ENCODE measurements at regions not wholly inside any gene's neighbourhood (a gene's known extent, or its start where the extent isn't known, plus 50 kb on each side); places are given as distances from the start of the nearest gene placed in this dataset.
"Not testable (repeated sequence)": the region's sequence is repeated elsewhere in the genome, so short reads cannot be mapped to it uniquely, and the experiment has no call there.

DNA sequence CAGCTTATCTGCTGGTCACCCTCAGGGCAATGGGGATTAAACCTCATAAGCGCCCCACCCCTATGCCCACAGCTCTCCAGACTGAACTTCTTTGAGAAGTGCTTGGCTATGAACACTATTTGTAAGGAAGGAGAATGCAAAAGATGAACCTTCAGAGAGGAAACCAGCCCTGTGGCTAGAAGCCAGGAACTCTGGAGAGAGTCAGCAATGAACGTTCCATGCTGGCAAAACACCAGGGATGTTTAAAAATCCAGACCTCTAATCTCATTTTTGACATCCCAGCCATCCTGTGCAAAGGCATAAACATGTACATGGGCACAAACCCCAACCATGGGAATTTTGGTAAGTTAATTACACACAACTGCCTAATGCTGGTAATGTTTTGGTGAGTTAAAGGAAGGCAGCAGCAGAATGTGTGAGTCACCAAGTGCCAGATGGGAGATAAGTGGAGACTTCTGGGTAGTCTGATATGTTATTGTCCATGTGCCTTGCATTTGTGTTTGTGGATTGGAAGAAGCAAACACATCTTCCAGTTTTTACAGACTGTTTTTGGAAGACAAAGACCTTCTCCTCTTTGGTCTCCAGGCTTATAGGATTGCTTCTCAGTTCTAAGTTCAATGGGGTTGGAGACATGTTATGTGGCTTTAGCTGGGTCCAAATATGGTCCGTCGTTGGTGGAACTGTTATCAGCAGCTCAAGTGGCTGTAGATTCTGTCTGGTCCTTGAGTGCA, 174.1 kb upstream of the ETV3 start:
- no peaks in the 10 kb centered on the region for H3K9me3 ChIP-seq
- no peak for DNase-seq
- peaks cover 0 to 4% (median 0%) of the 10 kb centered on the region in 4 donors for H3K27me3 ChIP-seq
- intact Hi-C loops (cut with DNase I), result no loop called here
- FAIRE-seq, result no peak
- H3K4me1 ChIP-seq, result peaks cover 0 to 11% (median 4%) of the 10 kb centered on the region in 3 donors
- H3K36me3 ChIP-seq, result no peaks in the 10 kb centered on the region
- TF ChIP-seq, protein P1, sequence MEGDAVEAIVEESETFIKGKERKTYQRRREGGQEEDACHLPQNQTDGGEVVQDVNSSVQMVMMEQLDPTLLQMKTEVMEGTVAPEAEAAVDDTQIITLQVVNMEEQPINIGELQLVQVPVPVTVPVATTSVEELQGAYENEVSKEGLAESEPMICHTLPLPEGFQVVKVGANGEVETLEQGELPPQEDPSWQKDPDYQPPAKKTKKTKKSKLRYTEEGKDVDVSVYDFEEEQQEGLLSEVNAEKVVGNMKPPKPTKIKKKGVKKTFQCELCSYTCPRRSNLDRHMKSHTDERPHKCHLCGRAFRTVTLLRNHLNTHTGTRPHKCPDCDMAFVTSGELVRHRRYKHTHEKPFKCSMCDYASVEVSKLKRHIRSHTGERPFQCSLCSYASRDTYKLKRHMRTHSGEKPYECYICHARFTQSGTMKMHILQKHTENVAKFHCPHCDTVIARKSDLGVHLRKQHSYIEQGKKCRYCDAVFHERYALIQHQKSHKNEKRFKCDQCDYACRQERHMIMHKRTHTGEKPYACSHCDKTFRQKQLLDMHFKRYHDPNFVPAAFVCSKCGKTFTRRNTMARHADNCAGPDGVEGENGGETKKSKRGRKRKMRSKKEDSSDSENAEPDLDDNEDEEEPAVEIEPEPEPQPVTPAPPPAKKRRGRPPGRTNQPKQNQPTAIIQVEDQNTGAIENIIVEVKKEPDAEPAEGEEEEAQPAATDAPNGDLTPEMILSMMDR (IDR thresholded peaks at IDR 0.05), result no peak
- no peak overlapping the region for H3K4me3 ChIP-seq
- no peak overlapping the region for H3K27ac ChIP-seq
- ATAC-seq, result peak; percentile 76 to 77 (median 77)
- 56 to 68% methylated on average over 4 of the region's 4 CpGs for WGBS, 2 donors

DNA sequence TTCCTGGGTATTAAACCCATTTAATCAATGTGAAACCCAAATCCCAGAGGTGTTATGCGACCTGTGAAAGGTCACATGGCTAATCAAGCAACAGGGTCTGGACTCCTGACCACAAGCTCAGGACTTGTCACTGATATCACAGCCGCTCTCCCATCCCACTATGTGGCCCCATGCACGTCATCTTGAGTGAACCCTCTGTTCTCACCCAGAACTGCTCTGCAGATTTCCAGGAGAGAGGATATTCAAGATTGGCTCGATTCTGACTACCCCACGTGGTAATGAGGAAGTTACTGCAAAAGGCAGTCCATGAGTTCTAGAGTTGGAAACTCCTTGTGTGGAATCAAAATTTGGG, 173.5 kb upstream of the ETV3 start:
- no peaks in the 10 kb centered on the region for H3K9me3 ChIP-seq
- 56 to 70% methylated on average over 5 of the region's 5 CpGs for WGBS, 2 donors
- ATAC-seq, result no peak
- intact Hi-C loops (cut with DNase I), result no loop called here
- H3K27ac ChIP-seq, result no peak overlapping the region
- peaks cover 0 to 11% (median 4%) of the 10 kb centered on the region in 3 donors for H3K4me1 ChIP-seq
- no peak for DNase-seq
- peaks cover 0 to 4% (median 0%) of the 10 kb centered on the region in 4 donors for H3K27me3 ChIP-seq
- FAIRE-seq, result no peak
- no peak overlapping the region for H3K4me3 ChIP-seq
- no peaks in the 10 kb centered on the region for H3K36me3 ChIP-seq
- TF ChIP-seq, protein P1 (IDR thresholded peaks at IDR 0.05), result no peak

DNA sequence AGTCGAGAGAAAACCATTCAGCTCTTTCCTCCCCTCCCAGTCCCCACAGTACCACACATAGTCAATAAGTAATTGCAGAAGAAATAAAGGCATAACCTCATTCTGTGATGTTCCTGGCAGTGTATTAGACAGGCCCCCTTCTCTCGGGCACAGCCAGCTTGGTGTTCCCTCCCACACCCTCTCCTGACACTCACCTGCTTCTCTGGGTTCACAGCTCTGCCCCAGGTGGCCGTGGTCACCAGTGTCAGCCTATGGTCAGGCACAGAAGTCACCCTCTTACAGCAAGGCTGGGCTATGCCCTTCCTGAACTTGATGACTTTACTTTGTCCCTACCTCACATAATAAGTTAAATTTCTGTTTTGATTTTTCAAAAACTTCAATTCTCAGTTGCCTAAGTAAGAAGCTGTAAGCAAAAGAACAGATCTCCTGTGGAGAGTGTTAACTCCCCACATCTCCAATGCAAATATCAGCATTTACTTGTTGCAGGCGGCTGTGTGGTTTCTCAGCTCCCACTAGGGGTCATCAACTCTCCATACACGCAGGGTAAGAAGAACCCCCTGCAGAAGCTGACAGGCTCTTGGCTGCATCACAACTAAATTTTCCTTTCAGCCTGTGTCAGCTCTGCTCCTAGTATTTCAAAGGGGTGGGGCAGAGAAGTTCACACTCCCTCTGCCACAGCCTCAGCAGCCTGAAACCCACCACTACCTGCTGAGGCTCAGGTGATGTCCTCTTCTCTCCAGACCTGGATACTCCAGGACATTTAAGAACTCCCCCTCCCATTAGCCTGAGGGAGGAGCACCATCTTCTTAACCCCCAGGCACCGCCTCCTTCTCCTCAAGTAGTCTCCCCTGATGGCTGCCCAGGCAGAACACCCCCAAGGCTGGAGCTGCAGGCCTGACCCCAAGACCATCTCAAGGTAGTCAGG, 172.9 kb upstream of the ETV3 start:
- peaks cover 0 to 11% (median 4%) of the 10 kb centered on the region in 3 donors for H3K4me1 ChIP-seq
- H3K27me3 ChIP-seq; H3K27ac ChIP-seq; H3K4me3 ChIP-seq; FAIRE-seq; DNase-seq; H3K36me3 ChIP-seq; intact Hi-C loops (cut with DNase I); H3K9me3 ChIP-seq: not testable (repeated sequence)
- 40 to 48% methylated on average over 6 of the region's 6 CpGs for WGBS, 2 donors
- peak; percentile 59 to 84 (median 75) for ATAC-seq
- TF ChIP-seq, protein P1 (IDR thresholded peaks at IDR 0.05), result peak in 1 of 4 donors; percentile 21

DNA sequence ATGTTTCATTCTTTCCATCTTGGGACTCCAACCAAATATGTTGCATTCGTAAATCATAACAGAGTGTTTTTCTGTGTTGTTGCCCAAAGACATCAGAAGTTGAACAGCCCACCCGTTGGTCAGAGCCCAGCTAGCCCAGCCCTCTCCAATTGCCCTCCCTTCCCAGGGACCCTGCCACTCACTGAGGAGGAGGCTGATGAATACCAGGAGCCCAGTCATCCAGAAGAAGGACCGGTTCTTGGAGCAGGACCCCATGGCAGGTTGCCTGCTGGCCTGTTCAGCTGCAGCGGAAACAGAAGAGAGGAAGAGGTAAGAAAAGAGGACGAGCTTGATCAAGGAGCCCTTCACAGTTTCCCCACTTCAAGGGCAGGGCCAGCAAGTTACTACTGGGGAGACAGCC, 172.2 kb upstream of the ETV3 start:
- no peaks in the 10 kb centered on the region for H3K9me3 ChIP-seq
- intact Hi-C loops (cut with DNase I), result no loop called here
- H3K27ac ChIP-seq, result no peak overlapping the region
- peaks cover 0 to 4% (median 0%) of the 10 kb centered on the region in 4 donors for H3K27me3 ChIP-seq
- FAIRE-seq, result no peak
- no peaks in the 10 kb centered on the region for H3K36me3 ChIP-seq
- no peak for DNase-seq
- H3K4me3 ChIP-seq, result no peak overlapping the region
- peaks cover 0 to 11% (median 4%) of the 10 kb centered on the region in 3 donors for H3K4me1 ChIP-seq
- ATAC-seq, result no peak
- TF ChIP-seq, protein P1 (IDR thresholded peaks at IDR 0.05), result no peak
- 55 to 74% methylated on average over 5 of the region's 5 CpGs for WGBS, 2 donors

Data from pancreas (tissue), 10 donors.